ENCODE measurements at regions not wholly inside any gene's neighbourhood (a gene's known extent, or its start where the extent isn't known, plus 50 kb on each side); places are given as distances from the start of the nearest gene placed in this dataset.

- TF ChIP-seq, protein P1, sequence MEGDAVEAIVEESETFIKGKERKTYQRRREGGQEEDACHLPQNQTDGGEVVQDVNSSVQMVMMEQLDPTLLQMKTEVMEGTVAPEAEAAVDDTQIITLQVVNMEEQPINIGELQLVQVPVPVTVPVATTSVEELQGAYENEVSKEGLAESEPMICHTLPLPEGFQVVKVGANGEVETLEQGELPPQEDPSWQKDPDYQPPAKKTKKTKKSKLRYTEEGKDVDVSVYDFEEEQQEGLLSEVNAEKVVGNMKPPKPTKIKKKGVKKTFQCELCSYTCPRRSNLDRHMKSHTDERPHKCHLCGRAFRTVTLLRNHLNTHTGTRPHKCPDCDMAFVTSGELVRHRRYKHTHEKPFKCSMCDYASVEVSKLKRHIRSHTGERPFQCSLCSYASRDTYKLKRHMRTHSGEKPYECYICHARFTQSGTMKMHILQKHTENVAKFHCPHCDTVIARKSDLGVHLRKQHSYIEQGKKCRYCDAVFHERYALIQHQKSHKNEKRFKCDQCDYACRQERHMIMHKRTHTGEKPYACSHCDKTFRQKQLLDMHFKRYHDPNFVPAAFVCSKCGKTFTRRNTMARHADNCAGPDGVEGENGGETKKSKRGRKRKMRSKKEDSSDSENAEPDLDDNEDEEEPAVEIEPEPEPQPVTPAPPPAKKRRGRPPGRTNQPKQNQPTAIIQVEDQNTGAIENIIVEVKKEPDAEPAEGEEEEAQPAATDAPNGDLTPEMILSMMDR (conservative IDR thresholded peaks at IDR 0.05), result no peak
- no peak for TF ChIP-seq ZFX (IDR thresholded peaks at IDR 0.05)
Observed at GRCh38 chr13:107141767-107142166, 573.8 kb upstream of the ARGLU1 start.

Data from C4-2B (cell line).